Dedifferentiated amniotic fluid mesenchymal stem cell (primary cell): ENCODE measurements at regions not wholly inside any gene's neighbourhood (a gene's known extent, or its start where the extent isn't known, plus 50 kb on each side); places are given as distances from the start of the nearest gene placed in this dataset.

ENCODE experiments used
- DNase-seq: peaks from one replicate; pipeline ENCODE4 v3.0.0-alpha.2; 2016; ENCODE audit errors: extremely low spot score

DNA sequence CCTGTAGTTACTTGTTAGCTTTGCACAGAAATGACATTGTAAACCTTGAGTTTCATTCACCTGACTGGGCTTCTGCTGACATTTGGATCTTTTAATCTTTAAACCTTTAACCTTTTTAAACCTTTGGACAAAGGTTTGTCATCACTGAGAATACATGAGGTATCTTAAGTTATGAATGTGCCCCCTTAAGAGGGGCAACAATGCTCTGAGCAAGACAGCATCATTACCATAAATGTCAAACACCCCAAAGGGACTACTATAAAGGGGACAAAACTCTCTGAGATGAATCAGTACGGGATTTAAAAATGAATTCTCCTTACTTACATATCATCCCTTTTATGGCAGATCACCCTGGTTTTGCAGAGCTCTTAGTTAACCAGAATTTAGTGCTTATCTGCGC is 203.3 kb downstream of the COG6 start:
- DNase-seq = no peak

DNA sequence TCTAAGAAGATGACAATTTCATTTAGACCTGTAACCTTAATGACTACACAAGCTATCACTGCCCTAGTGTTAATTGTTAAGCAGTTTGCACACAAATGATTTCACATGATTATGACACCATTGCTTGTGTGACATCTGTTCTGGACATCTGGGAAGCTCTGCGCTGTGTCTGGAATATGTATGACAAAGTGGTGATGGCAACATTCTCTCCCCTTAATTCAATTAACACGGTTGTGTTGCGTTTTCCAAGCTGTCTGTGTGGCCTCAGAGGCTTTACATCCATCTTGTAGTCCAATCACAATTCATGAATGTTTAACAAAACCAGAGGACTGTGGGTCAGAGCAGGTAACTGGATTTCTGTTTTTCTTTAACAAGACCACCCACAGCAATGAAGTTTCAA is 204.4 kb downstream of the COG6 start:
- DNase-seq = no peak

DNA sequence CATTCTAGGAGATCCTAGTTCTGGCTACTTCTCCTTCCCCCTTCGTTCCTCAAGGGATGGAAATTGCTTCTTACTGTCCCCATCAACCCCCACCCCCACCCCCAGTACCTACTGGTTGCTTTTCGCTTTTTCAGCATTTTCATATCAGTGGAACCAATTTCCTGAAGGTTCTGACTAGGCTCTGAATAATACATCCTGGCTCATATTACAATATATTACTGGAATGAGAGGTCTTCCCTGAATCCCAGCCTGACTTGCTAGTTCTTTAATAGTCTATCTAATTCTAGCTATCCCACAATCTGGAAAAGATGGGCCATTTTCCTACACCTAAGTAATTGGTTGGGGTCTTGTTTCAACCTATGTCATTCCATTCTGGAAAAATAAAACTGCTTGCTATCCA is 207.4 kb downstream of the COG6 start:
- no peak for DNase-seq

DNA sequence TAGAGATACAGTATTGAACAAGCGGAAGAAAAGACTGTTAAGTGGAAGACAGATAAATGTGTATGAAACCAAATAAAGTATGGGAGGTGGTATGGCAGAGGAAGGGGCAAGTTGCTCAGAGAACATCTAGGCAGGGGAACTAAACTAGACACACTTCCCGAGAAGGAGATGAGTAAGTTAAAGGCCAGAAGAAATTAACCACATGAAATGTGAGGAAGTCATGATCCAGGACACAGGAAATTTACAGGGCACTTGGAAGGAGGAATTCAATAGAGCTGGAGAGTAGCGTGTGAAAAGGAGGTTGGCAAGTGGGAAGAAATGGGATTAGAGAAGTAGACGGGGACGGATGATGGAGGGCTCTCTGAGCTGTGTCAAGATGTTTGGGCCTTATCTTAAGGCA is 208.8 kb downstream of the COG6 start:
- DNase-seq = no peak

DNA sequence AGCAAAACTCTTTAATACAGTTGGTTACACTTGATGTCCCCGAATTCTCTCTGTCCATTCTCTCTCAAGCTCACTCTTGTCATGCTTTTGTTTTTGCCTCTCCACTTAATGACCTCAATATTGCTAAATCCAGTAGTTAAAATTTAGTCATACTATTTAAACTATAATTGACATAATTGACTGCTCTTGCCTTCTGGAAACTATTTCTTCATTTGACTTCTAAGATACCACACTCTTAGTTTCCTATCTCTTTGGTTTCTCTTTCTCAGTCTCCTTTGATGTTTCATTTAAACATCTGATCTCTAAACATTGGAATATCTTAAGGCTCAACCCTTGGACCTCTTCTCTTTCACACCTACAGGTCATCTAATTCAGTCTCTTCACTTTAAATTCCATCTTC is 211.3 kb downstream of the COG6 start:
- no peak for DNase-seq

DNA sequence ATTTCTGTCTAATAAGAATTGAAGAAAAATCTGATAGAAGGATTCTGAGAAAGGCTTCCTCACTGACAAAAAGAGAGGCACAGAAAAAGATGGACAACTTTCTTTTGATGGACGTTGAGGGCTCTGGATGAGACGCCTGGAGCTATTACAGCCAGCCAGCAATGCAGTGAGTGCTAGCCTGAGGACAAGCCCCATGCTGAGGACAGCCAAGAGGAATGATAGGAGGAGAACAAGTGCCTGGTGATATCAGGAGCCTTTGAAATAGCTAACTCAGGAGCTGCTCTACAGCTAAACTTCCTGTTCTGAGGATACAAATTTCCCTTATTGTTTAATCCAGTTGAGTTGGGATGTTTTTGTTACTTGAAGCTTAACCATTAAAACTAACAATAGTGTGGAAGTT is 212.3 kb downstream of the COG6 start:
- no peak for DNase-seq

DNA sequence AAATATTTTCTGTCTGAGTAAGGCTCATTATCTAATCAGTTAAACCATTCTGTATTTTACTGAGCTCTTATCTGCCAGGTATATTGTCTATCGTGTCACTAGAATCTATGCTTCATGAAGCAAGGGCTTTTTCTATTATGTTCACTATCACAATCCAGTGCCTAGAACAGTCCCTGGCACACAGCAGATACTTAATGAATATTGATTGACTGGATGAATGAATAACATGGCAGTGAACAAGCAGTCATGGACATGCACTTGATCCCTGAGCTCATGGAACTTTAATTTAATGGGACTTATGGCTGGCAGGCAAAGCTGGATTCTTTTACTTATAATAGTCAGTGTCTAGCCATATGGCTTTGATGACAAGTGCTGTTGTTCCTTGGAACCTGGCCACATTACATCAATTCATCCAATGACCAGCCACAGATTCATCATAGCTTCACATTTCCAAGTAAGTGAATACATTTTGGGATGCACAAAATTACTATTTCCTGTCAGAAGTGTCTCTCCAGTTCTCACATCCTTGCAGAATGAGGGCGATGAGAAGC is 214.8 kb downstream of the COG6 start:
- DNase-seq = no peak

DNA sequence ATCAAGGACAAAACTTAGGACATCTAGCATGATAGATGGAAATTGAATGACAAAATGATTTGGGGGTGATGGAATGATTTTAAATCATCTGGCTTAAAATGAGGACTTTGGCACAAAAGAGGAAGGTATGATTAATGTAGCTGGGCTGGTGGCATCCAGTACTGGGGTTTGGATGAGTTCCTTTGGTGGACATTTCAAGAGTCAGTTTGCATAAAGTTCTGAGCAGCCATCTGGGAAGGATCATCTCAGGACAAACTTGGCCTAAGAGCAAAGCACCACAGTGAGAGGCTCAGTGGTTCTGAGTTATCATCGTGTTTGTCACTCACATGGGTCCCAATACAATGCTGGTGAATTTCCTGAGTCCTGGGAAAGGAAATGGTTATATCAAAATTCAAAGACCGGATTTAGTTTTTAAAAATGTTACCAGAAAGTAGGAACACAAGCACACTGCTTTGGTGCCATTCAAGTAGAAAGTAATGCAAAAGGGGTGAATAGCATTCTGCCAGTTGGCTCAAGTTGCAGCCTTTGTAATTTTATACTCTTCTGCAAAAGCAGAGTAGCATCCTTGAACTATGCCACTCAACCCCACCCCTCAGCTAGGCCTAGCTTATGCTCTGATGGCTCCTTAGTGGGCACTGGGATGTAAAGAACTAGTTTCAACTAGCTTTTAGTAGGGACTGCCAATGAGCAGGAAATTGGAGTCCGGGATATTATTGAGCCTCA is 219.0 kb downstream of the COG6 start:
- DNase-seq = no peak

DNA sequence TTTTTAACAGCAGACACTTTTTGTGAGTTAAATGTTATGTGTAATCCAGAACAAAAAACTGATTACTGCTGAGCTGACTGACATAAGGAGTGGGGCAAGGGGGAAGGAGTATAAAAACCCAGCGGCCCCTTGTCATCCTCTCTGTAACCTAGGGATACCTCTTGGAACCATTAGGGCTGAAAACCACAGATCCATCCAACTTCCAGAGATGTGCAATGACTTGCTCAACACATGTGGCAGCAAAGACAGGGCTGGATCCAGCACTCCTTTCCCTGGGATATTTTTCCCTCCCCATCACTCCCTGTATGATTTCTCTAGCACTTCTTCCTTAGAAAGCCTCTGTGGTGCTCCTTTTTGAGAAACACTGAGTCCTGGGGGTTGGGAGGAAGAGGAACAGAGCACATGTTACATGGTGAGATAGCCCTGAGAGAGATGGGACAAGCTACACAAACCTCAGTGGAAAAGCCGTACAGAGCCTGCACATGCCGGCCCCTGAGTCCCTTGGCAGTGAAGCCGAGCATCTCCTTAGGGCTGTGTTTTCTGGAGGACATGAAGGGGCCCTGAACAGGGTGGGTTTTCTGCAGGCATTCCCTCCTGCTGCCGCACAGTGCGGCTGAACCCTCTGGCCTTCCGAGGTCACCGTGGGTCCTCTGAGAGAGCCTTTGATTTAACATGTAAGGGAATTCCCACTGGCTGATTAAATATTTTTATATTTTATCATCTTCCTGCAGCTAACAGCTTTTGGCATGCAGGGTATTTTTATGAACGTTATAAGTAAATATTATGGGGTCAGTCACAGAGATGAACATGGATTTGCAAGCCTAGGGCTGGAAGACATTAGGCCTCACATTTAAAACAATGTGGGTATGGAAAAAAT is 219.9 kb downstream of the COG6 start:
- DNase-seq = no peak

DNA sequence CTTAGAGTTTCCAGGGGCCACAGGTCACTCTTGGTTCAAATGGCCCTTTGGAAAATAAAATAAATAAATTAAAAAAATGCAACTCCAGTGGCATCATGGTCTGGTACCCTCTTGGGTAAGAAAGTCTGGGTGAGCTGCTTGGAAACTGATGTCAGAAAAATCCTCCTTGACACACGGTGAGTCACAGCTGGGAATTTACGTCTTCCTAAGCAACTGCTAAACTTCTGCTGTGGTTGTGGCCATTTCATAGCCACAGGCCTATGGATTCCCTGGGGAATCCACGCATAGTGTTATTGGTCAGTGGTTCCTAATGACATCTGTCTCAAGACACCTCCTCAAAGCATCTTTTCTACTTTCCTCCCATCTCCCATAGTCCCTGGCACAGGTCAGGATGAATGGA is 220.8 kb downstream of the COG6 start:
- DNase-seq = no peak

DNA sequence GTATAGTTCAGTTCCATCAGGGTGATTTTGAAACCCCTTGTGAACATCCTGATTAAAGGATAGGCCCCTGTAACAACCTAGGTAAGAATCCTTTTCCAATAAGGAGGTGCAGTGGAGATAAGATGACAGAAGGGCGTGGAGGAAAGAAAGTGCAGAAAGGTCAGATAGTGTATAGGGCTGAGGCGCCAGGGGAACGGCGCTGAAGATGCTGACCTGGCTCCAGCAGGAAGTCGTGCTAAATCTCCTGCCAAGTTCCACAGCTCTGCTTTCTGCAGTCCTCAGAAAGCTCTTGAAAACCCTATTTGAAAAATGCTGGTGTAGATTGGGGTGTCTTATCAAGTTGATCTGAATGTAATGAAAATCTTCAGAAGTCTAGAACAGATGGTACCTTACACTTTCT is 221.7 kb downstream of the COG6 start:
- DNase-seq = no peak

DNA sequence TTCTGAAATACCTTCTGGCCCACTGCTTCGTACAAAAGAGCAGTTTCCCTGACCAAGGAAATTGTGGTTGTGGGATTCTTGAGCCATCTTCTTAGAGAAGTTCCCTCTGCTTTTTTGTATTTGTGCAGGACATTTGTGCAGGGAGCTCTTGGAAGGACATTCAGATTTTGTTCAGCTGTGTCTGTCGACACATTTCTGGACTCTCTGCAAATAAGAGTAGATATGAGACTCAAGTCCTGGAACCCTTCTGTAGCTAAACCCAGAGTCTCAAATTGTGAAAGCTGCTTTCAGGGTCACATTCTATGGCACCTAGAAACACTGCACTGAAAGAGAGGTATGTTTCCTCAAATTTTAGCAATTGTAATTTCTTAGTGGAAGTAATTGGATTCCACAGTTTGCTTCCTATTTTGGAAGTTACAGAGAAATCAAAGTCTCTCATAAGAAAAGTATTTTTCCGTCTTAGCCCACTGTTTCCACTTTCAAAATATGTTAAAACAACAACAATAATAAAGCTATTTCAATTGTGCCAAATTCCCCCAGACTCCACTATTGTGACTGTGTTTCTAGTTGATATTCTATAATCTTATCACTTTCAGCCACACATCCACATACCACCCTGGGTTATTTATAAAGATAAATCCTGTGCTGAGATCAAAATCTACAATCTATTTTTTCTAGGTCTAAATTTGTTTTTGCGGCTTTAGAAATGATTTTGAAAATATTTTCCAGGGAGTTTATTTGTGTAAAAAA is 224.0 kb downstream of the COG6 start:
- DNase-seq = no peak

DNA sequence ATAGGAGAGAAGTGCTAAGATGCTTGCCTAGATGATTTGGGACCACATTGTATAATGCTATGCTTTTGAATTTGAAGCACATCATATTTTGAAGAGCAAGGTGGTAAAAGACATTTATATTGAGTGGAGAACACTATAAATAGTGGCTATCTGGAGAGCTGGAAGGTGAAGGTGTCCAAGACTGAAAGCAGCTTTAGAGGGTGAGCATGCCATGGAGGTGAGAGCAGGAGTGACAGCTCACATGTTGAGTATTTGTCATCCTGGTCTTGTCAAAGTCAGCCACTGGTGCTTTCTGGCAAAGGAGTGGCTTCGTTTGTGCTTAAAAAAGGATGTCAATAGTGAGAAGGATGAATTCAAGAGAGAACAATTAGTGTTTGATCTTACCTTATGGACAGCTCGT is 225.9 kb downstream of the COG6 start:
- DNase-seq = no peak

DNA sequence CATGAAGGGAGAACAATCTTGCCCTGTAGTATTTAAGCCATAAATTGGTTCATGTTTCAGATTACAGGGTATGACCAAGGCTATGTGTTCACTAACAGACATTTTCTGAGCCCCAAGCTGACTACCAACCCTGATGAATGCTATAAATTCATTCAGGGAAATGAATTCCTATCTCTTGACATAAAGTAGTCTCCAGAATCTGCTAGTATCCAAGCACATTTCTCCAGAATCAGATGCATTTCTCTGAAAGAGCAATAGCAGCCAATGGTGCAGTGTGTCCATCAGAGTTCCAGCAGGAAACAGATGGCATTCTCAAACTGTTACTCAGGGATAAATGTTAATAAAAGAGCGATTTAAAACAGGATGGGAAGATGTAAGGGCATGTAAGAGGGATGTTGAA is 226.4 kb downstream of the COG6 start:
- DNase-seq = no peak

DNA sequence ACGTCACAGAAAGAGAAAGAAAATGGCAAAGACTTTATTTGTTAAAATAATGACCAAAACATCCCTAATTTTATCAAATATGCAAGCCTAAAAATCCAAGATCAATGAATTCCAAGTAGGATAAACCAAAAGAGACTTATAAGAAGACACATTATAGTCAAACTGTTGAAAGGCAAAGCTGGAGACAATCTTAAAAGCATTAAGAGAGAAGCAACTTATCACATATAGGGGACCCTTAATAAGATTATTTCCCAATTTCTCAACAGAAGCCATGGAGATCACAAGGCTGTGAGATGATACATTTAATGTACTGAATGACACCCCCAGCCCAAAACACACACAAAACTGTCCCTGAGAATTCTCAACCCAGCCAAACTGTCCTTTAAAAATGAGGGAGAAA is 228.7 kb downstream of the COG6 start:
- DNase-seq = no peak

DNA sequence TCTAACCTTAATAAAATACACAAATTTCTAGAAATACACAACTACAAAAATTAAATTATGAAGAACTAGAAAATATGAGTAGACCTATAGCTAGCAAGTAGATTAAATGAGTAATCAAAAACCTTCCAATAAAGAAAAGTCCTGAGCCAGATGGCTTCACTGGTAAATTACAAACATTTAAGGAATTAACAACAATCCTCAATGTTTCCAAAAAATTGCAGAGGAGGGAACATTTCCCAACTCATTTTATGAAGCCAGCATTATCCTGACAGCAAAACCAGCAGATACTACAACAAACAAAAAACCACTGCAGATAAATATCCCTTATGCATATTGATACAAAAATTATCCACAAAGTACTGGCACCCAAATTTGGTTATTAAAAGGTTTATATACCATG is 230.9 kb downstream of the COG6 start:
- DNase-seq = no peak

DNA sequence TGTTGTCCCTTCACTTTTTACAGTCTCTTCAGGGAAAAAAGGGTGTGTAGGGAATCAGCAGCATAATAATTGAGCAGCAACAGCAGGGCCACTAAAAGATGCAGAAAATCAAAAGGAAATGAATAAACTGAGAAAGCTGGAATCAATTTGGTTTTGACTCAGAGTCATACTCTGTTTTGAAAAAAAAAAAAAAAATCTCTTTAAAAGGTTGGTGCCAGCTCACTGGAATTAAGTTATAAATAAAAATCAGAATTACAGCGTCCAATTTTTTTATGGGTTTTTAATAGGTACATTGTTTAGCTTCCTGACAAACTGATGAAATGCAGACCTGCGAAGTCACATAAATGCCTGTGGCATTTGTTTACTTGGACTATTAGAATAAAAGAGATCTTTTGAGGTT is 231.9 kb downstream of the COG6 start:
- DNase-seq = no peak

DNA sequence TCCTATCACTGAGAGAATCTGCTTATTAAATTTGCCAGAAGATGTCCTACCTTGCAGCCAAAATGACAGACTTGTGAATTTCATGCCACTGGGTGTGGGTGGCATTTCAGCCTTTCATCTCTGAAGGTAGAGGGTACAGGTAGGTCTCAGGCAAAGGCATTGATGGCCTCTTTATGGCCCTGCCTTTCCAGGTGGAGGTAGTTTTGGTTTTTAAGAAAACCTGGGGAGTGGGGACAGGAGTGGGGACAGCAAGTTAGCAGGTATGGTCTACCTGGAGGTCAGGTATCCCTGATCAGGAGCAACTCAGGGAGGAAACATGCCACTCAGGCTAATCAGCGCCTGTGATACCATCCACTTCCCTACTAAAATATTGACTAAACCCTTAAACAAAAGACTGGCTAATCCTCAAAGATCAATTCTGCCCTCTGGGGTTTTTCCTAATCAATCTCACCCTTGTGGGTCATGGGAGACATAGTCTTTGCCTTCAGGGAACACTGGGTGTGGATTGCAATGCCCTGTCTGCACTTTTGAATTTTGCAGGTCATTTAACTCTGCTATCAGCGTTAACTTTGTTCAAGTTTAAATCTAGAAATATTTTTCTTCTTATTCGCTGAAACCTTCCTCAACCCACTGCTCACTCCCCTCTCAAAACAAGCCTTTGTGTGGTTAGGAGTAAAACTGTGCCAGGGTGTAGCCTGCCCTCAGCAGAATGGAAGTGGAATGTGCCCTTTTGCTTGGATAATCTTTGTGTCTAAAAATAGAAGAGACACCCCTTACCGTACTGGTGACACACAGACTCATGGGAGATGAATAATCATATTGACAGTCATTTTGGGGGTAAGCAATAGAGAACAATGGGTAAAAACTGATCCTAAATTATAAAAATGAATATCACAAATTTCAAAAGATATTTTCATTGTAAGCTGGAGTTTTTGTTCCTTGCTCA is 233.7 kb downstream of the COG6 start:
- no peak for DNase-seq

DNA sequence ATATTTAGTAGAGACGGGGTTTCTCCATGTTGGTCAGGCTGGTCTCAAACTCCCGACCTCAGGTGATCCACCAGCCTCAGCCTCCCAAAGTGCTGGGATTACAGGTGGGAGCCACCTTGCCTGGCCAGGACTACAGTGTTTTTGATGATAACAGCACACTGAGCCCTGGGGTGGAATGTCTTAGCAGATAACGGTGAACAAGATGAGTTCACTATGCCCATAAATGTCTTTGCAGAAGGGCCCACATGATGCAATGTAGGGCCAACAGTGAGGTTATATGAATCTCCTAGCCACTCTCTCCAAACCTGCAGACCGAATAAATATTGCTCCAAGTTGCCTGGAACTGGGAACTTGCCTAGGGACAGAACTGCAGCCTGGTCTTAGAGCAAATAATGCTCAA is 235.1 kb downstream of the COG6 start:
- no peak for DNase-seq

DNA sequence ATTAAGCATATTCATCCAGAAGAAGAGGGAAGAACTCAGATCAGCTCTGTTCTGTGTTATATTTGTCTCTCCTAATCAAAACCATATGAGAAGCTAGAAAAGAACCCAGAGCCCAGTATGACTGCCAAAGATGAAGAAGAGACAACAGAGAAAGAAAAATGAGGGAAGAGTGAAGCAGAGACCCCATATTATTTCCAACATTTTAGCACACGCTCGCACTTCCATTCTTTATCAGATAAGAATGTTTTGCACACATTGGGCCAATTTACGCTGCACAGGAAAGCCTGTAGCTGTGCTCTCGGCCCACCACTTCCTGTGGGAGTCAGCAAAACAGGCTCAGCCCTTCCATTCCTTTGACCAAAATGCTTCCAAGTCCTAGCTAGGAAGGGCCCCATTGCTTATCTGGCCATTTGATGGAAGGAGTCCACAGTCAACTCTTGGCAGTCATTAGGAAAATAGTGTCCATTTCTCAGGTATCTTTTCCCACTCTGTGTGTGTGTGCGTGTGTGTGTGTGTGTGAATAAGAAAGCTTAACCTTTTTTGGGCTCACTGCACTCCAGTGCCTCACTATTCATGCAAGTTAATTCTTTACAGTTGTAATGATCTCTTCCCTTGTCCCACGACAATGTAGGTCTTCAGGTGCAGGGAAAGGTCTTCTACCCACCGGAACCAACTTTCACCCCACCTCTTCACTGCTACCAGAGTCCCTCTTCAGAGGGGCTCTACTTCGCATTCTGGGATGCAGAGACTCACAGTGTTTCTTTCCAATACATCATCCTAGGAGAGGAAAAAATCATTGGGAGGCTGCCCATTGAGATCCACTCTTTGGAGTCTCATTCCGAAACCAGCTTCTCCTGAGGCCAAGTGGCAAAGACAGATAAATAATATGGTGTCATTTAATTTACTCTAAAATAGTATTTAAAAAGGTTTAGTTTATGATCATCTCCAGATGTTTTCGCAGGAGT is 237.5 kb downstream of the COG6 start:
- DNase-seq = no peak
